ENCODE measurements at regions not wholly inside any gene's neighbourhood (a gene's known extent, or its start where the extent isn't known, plus 50 kb on each side); places are given as distances from the start of the nearest gene placed in this dataset.

DNA sequence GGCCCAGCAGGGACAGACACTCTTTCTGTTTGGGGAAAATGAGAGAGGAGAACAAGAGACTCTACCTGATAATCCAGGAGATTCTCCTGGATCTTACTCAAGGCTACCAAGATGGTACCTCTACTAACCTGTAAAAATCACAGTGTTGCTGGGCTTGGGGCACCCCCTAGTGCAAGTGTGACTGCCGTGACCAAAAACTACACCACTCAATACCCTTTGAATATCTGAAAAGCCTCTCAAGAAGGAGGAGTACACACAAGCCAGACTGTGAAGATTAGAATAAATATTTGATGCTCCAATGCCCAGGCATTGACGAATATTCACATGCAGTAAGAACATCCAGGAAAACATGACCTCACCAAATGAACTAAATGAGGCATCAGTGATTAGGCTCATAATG, 965.4 kb downstream of the LRFN5 start:
- TF ChIP-seq CSDC2 (CRISPR knock-in tag; IDR thresholded peaks at IDR 0.05) (no peak), ZNF70 (CRISPR knock-in tag; IDR thresholded peaks at IDR 0.05) (no peak), ARNTL (CRISPR knock-in tag; IDR thresholded peaks at IDR 0.05; ENCODE audit: borderline replicate concordance, low read depth) (no peak), ZC3H10 (CRISPR knock-in tag; IDR thresholded peaks at IDR 0.05) (no peak), ZFP3 (CRISPR knock-in tag; IDR thresholded peaks at IDR 0.05) (no peak), ZFP30 (CRISPR knock-in tag; IDR thresholded peaks at IDR 0.05) (no peak), ZNF8 (CRISPR knock-in tag; IDR thresholded peaks at IDR 0.05) (no peak), TCF4 (CRISPR knock-in tag; IDR thresholded peaks at IDR 0.05; ENCODE audit: borderline replicate concordance) (no peak)
- TF ChIP-seq, protein P1, sequence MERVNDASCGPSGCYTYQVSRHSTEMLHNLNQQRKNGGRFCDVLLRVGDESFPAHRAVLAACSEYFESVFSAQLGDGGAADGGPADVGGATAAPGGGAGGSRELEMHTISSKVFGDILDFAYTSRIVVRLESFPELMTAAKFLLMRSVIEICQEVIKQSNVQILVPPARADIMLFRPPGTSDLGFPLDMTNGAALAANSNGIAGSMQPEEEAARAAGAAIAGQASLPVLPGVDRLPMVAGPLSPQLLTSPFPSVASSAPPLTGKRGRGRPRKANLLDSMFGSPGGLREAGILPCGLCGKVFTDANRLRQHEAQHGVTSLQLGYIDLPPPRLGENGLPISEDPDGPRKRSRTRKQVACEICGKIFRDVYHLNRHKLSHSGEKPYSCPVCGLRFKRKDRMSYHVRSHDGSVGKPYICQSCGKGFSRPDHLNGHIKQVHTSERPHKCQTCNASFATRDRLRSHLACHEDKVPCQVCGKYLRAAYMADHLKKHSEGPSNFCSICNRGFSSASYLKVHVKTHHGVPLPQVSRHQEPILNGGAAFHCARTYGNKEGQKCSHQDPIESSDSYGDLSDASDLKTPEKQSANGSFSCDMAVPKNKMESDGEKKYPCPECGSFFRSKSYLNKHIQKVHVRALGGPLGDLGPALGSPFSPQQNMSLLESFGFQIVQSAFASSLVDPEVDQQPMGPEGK (CRISPR knock-in tag; IDR thresholded peaks at IDR 0.05; ENCODE audit: borderline replicate concordance) = no peak
- TF ChIP-seq, protein P2, sequence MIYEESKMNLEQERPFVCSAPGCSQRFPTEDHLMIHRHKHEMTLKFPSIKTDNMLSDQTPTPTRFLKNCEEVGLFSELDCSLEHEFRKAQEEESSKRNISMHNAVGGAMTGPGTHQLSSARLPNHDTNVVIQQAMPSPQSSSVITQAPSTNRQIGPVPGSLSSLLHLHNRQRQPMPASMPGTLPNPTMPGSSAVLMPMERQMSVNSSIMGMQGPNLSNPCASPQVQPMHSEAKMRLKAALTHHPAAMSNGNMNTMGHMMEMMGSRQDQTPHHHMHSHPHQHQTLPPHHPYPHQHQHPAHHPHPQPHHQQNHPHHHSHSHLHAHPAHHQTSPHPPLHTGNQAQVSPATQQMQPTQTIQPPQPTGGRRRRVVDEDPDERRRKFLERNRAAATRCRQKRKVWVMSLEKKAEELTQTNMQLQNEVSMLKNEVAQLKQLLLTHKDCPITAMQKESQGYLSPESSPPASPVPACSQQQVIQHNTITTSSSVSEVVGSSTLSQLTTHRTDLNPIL (CRISPR knock-in tag; IDR thresholded peaks at IDR 0.05; ENCODE audit: low read depth) = no peak
